ENCODE measurements at regions not wholly inside any gene's neighbourhood (a gene's known extent, or its start where the extent isn't known, plus 50 kb on each side); places are given as distances from the start of the nearest gene placed in this dataset.

- no peak for TF ChIP-seq CTCF (IDR thresholded peaks at IDR 0.05; ENCODE audit: borderline replicate concordance, extremely low read depth, low read length, poor library complexity, severe bottlenecking)
- no peak for TF ChIP-seq EZH2 (IDR thresholded peaks at IDR 0.05; ENCODE audit: borderline replicate concordance, low read depth, low read length, severe bottlenecking)
Measured at GRCh38 chr15:69689133-69689532, 236.5 kb downstream of the RPLP1 start.
